OCI-LY3 (cell line): ENCODE measurements at regions not wholly inside any gene's neighbourhood (a gene's known extent, or its start where the extent isn't known, plus 50 kb on each side); places are given as distances from the start of the nearest gene placed in this dataset.

Experiments
- H2AFZ ChIP-seq: fragments of 200-600, 300-600 bp; shearing (Covaris generic); 2 replicates; pipeline ENCODE4 v1.6.0; 2014; ENCODE audit warnings: antibody characterized with exemption, low read depth, low read length
- H3K27ac ChIP-seq: fragments of 200-600, 300-600 bp; sonication (generic); 2 replicates; pipeline ENCODE4 v1.5.1; 2014; ENCODE audit warnings: mild to moderate bottlenecking, low read length, moderate library complexity, mixed read lengths
- H3K27me3 ChIP-seq: fragments of 200-600, 300-600 bp; sonication (generic); 2 replicates; pipeline ENCODE4 v1.6.1; 2014; ENCODE audit warnings: low read depth, low read length, mixed read lengths
- H3K36me3 ChIP-seq: fragments of 200-600, 300-600 bp; sonication (generic); replicated peaks from 2 replicates; pipeline ENCODE3; 2014; ENCODE audit warnings: low read depth, low read length, mixed read lengths
- H3K4me1 ChIP-seq: fragments of 300-600, 200-600 bp; sonication (generic); 2 replicates; pipeline ENCODE4 v1.6.1; 2014; ENCODE audit warnings: low read length, mixed read lengths
- H3K4me2 ChIP-seq: fragments of 200-600, 300-600 bp; sonication (generic); 2 replicates; pipeline ENCODE4 v1.6.1; 2014; ENCODE audit warnings: low read length, mixed read lengths
- H3K4me3 ChIP-seq: fragments of 300-600, 200-600 bp; sonication (generic); 2 replicates; pipeline ENCODE4 v1.5.1; 2014; ENCODE audit warnings: antibody characterized with exemption, mild to moderate bottlenecking, low read length, moderate library complexity
- H3K79me2 ChIP-seq: fragments of 300-600, 200-600 bp; shearing (Covaris generic); 2 replicates; pipeline ENCODE4 v1.6.1; 2014; ENCODE audit warnings: mild to moderate bottlenecking, low read length, mixed read lengths
- H3K9ac ChIP-seq: fragments of 300-600, 200-600 bp; shearing (Covaris generic); 2 replicates; pipeline ENCODE4 v1.6.0; 2014; ENCODE audit warnings: mild to moderate bottlenecking, low read length, moderate library complexity
- H3K9me3 ChIP-seq: fragments of 200-600, 300-600 bp; shearing (Covaris generic); 2 replicates; pipeline ENCODE4 v1.6.1; 2014; ENCODE audit warnings: low read length, mixed read lengths; ENCODE audit not compliant: insufficient read depth
- H4K20me1 ChIP-seq: fragments of 200-600, 300-600 bp; sonication (generic); 2 replicates; pipeline ENCODE4 v1.6.1; 2016; ENCODE audit warnings: low read length, mixed read lengths; ENCODE audit not compliant: insufficient read depth
- CTCF ChIP-seq: fragments of 200-600, 300-600 bp; sonication (generic); IDR thresholded peaks from 2 replicates; pipeline ENCODE4 v1.5.1; 2014; ENCODE audit warnings: antibody characterized with exemption, low read length, low read depth
- EZH2phosphoT487 ChIP-seq: fragments of 200-600 bp; shearing (Covaris generic); IDR thresholded peaks from 2 replicates; pipeline ENCODE4 v1.6.1; 2018; ENCODE audit warnings: antibody characterized with exemption, mixed run types, low read depth

- H3K4me3 ChIP-seq: no peak overlapping the region
- no peaks in the 10 kb centered on the region for H3K9me3 ChIP-seq
- H3K27me3 ChIP-seq: no peaks in the 10 kb centered on the region
- H3K36me3 ChIP-seq: no peaks in the 10 kb centered on the region
- H3K27ac ChIP-seq: no peak overlapping the region
- H3K9ac ChIP-seq: no peak overlapping the region
- no peaks in the 10 kb centered on the region for H4K20me1 ChIP-seq
- no peaks in the 10 kb centered on the region for H3K79me2 ChIP-seq
- no peak overlapping the region for H2AFZ ChIP-seq
- no peak overlapping the region for H3K4me2 ChIP-seq
- no peaks in the 10 kb centered on the region for H3K4me1 ChIP-seq
- TF ChIP-seq CTCF (no peak), EZH2phosphoT487 (no peak)
These were observed 129.2 kb downstream of the NEUROD6 start for GRCh38 chr7:31211281-31211680.

- H3K27ac ChIP-seq: no peak overlapping the region
- H3K4me3 ChIP-seq: no peak overlapping the region
- no peaks in the 10 kb centered on the region for H3K79me2 ChIP-seq
These were observed 136.5 kb downstream of the NEUROD6 start for GRCh38 chr7:31204071-31204470.

GRCh38 chr7:31203551-31203950 lies 137.0 kb downstream of the NEUROD6 start:
- Histone ChIP-seq H3K4me1 (no peaks in the 10 kb centered on the region), H3K27ac (no peak overlapping the region), H4K20me1 (no peaks in the 10 kb centered on the region), H3K36me3 (no peaks in the 10 kb centered on the region), H3K4me2 (no peak overlapping the region), H3K4me3 (no peak overlapping the region), H2AFZ (no peak overlapping the region), H3K27me3 (no peaks in the 10 kb centered on the region), H3K9me3 (no peaks in the 10 kb centered on the region), H3K79me2 (no peaks in the 10 kb centered on the region), H3K9ac (no peak overlapping the region)
- TF ChIP-seq EZH2phosphoT487 (no peak), CTCF (no peak)

More at GRCh38 chr7:31204071-31204470, 136.5 kb downstream of the NEUROD6 start:
- H3K9ac ChIP-seq: no peak overlapping the region
- H3K9me3 ChIP-seq: no peaks in the 10 kb centered on the region
- H3K36me3 ChIP-seq: no peaks in the 10 kb centered on the region
- H4K20me1 ChIP-seq: no peaks in the 10 kb centered on the region
- TF ChIP-seq EZH2phosphoT487: no peak
- TF ChIP-seq CTCF: no peak
- H3K27me3 ChIP-seq: no peaks in the 10 kb centered on the region
- no peaks in the 10 kb centered on the region for H3K4me1 ChIP-seq
- H3K4me2 ChIP-seq: no peak overlapping the region
- no peak overlapping the region for H2AFZ ChIP-seq

- Histone ChIP-seq H4K20me1 (no peaks in the 10 kb centered on the region), H3K79me2 (no peaks in the 10 kb centered on the region), H3K4me3 (no peak overlapping the region), H3K9me3 (no peaks in the 10 kb centered on the region), H3K9ac (no peak overlapping the region), H3K4me1 (no peaks in the 10 kb centered on the region), H3K4me2 (no peak overlapping the region), H3K27me3 (no peaks in the 10 kb centered on the region), H3K36me3 (no peaks in the 10 kb centered on the region), H3K27ac (no peak overlapping the region), H2AFZ (no peak overlapping the region)
- TF ChIP-seq EZH2phosphoT487 (no peak), CTCF (no peak)
These were observed 137.7 kb downstream of the NEUROD6 start for GRCh38 chr7:31202801-31203200.
